GM18499 (cell line): ENCODE measurements at regions not wholly inside any gene's neighbourhood (a gene's known extent, or its start where the extent isn't known, plus 50 kb on each side); places are given as distances from the start of the nearest gene placed in this dataset.

Experiments
- ATAC-seq: cut with Tn5 transposase; IDR thresholded peaks from one replicate; pipeline ENCODE4 v1.9.1; 2021; ENCODE audit warnings: moderate number of reproducible peaks; ENCODE audit not compliant: insufficient read depth, unreplicated experiment

GRCh38 chr4:157895205-157895604, 277.6 kb downstream of the GASK1B start:
- no peak for ATAC-seq

DNA sequence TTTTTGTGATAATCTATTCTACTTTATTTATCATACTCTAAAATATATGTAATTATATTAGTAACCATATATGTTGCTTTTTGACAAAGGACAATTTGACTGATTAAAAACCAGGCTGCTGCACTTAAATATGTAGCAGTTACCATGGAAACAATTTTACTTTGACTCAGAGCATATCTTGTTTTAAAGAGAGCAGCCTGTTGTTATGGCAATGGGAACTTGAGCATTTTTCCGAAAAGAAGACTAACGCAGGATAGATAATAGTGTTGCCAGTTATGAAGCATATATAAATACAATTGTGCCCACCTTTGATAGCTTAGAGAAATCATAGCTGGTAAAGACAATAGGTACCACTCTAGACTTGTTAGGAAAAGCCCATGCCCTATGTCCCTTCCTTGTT, 283.0 kb downstream of the GASK1B start:
- no peak for ATAC-seq

- ATAC-seq: no peak
Measured at GRCh38 chr4:157888281-157888680, 284.5 kb downstream of the GASK1B start.

DNA sequence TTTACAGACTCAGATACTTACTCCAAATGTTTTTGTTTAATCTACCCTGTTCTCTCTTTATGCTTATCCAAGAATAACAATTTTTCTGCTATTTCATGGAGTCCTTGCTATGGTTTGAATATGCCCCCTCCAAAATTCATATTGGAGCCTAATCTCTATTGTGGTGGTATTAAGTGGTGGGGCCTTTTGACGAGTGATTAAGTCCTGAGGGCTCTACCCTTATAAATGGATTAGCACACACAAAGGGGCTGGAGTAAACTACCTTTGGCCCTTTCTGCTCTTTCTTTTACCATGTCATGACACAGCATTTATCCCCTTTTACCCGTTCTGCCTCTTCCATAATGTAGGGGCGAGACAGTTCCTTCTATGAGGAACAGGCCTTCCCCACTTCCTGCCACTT, 285.5 kb downstream of the GASK1B start:
- no peak for ATAC-seq

- no peak for ATAC-seq
Measured at GRCh38 chr4:157886645-157887044, 286.2 kb downstream of the GASK1B start.

- ATAC-seq: no peak
Measured at GRCh38 chr4:157885811-157886210, 287.0 kb downstream of the GASK1B start.

DNA sequence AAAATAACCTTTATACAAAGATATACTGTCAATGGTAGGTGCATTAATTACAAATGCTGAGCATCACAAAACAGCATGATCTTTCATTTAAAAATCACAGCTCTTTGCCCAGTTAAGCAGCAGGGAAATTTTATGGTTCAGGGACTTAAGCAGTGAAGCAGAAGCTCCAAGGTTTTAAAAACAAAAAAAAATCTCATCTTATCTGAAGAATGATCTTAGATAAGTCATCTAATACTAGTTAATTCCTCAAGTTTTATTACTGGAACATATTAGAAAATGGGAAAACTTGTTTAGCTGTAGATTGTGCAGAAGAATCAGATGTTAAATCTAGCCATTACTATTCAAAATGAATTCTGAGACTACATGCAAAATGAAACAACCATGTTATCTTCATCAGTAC, 289.9 kb downstream of the GASK1B start:
- no peak for ATAC-seq

DNA sequence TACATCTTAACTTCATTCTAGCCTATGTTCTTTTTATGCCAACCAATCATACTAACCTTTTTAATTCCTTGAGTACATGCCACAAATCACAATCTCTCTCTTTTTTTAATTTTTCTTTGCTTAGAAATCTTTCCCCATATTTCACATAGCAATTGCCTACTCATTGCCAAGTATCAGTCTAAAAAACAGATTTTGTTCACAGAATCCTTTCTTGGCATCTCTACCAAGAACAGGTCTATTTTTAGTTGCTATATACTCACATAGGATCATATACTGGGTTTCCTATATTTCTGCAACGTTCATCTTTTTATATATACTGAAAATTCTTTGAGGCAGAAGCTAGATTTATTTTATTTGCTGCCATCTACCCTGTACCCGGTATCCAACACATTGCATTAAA, 292.1 kb downstream of the GASK1B start:
- ATAC-seq: no peak

GRCh38 chr4:157854819-157855218, 318.0 kb downstream of the GASK1B start:
- no peak for ATAC-seq

GRCh38 chr4:157840648-157841047, 332.2 kb downstream of the GASK1B start:
- no peak for ATAC-seq

DNA sequence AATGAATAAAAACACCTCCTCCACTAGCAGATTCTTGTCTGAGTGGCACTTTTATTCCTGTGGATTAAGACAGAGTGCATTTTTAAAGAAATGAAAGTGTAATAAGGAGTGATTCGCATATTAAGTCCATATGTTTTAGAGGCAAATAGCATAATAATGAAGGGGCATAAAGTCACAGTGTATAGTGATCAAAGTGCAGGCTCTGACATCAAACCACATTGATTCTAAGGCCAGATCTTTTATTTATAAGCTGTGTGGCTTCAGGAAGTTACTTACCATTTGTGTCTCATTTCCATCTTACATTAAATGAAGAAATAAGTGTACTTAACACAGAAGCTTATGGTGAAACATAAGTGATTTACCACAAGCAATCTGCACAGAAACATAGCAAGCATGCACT, 332.8 kb downstream of the GASK1B start:
- ATAC-seq: no peak

GRCh38 chr4:157838366-157838765, 334.5 kb downstream of the GASK1B start:
- ATAC-seq: no peak

- no peak for ATAC-seq
Measured at GRCh38 chr4:157837071-157837703, 335.6 kb downstream of the GASK1B start.

- no peak for ATAC-seq
Measured at GRCh38 chr4:157832596-157832995, 340.2 kb downstream of the GASK1B start.

GRCh38 chr4:157824021-157824420, 348.8 kb downstream of the GASK1B start:
- ATAC-seq: no peak

DNA sequence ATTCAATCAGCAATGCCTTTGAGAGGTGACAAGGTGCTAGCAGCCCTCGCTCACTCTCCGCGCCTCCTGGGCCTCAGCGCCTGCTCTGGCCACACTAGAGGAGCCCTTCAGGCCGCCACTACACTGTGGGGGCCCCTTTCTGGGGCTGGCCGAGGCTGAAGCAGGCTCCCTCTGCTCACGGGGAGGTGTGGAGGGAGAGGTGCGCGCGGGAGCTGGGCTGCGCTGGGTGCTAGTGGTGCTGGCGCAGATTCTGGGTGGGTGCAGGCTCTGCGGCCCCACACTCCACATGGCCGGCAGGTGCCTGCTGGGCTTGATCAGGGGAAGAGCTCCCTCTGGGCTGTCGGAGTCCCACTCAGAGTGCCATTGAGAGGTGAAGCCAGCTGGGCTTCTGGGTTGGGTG, 351.0 kb downstream of the GASK1B start:
- ATAC-seq: no peak

DNA sequence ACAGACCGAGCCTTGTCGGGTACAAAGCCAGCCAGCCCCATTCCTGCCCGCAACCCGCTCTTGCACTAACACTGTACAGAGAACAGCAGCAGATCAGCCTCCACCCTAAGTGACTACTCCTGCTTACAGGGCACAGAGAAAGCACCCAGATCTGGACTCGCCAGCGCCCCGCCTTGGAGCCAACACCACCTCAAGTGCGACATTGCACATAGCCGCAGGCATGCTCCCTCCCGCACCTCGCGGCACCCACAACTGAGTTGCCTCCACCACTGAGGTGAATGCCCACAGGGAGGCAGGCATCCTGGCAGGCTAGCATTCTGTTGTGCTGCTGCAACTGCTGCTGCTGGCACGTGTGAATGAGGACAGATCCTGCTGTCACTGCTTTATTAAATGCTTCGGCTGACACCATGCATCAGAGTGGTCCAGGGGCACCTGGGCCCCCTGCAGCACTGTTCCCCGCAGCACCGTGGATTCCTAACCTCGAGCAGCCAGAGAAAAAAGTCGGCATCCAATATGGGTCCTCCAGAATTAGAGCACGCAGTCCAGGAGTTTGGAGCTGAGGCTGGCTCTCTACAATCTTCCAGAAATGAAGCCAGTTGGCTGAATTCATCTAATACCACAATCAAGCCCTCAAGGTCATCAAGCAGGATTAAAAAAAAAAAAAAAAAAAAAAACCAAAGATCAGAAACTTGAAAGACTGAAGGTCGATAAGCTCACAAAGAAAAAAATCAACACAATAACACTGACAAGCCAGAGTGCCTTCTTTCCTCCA, 352.9 kb downstream of the GASK1B start:
- ATAC-seq: no peak

DNA sequence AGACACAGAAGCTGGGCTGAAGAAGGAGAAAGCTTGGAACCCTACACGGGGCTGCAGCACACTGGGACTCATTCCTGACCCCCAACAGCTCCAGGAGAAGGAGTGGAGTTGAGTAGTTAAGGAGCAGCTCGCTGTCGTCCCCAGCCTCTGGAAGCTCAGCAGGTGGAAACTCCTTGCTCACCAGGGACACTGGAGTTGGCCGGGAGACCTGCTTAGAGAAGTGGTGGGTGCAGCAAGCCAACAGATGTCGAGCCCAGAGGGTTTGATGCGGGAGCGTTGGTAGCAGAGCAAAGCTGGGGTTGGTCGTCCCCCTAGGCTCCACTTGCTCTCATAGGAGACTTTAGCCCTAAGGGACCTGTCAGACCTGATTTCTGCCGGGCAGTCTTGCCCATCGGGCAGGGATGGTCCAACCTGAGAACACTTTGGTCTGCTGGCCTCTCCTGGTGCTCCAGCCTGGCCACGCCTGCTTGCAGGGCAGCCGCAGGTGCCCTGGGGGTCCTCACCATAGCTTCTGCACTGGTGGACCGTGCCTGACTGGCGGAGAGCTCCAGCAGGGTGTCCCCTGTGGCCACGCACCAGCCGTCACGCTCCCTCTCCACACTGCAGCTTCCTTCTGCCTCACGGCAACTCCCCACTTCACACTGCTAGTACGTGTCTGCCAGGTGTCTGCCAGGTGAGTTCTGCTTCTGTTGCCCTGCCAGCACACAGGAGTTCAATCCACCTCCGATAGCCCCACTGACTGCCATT, 353.7 kb downstream of the GASK1B start:
- no peak for ATAC-seq

- no peak for ATAC-seq
Measured at GRCh38 chr4:157810137-157810774, 362.6 kb downstream of the GASK1B start.

DNA sequence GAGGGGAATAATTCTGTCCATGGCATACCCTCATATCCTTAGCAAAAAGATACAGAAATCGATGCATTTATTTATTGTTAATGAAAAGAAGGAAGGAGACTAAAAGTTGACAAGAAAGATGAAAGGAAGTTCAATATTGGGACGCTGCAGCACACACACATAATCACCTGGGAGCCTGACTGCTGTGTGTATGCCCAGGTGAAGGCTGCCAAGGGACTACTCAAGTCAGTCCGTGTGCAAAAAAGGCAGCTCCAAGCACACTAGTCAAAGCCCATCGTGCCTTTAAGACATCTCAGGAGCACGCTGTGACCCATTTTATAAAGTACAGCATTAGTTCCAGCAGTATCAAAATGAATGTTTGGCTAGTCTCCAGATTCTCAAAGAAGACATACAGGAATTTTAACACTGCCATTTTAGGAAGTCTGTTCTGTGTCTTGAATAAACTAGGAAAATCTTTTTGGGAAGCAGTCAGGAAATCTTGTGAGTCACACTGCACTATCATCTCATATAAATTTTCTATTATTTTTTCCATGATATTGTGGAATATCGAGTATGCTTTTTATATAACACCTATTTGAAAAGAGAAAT, 363.9 kb downstream of the GASK1B start:
- no peak for ATAC-seq

GRCh38 chr4:157806184-157806583, 366.6 kb downstream of the GASK1B start:
- ATAC-seq: no peak
